HepG2 (cell line): ENCODE measurements at regions not wholly inside any gene's neighbourhood (a gene's known extent, or its start where the extent isn't known, plus 50 kb on each side); places are given as distances from the start of the nearest gene placed in this dataset.

Source experiments
- CEBPG ChIP-seq: IDR thresholded peaks from 2 replicates; pipeline ENCODE4 v1.6.1; 2016
- CREB3 ChIP-seq: sonication (generic); formaldehyde crosslinking; IDR thresholded peaks from 2 replicates; pipeline ENCODE4 v1.5.0; 2020; ENCODE audit warnings: missing genetic modification reagents
- HMG20B ChIP-seq: conservative IDR thresholded peaks from 2 replicates; pipeline ENCODE4 v1.6.1; 2016; ENCODE audit warnings: missing genetic modification reagents, missing compliant biosample characterization
- KDM5A ChIP-seq: fragments of 200-600 bp; sonication (generic); IDR thresholded peaks from 2 replicates; pipeline ENCODE4 v1.7.0; 2018; ENCODE audit warnings: antibody characterized with exemption, mild to moderate bottlenecking, low read length, borderline replicate concordance
- STAT6 ChIP-seq: sonication (generic); formaldehyde crosslinking; IDR thresholded peaks from 2 replicates; pipeline ENCODE4 v1.4.0; 2020; ENCODE audit warnings: missing genetic modification reagents, mild to moderate bottlenecking, borderline replicate concordance
- THAP8 ChIP-seq: sonication (generic); formaldehyde crosslinking; IDR thresholded peaks from 2 replicates; pipeline ENCODE4 v1.5.1; 2020; ENCODE audit warnings: missing genetic modification reagents, mild to moderate bottlenecking, borderline replicate concordance
- YEATS2 ChIP-seq: sonication (generic); formaldehyde crosslinking; IDR thresholded peaks from 2 replicates; pipeline ENCODE4 v1.4.0; 2020; ENCODE audit warnings: missing genetic modification reagents, borderline replicate concordance
- YY1 ChIP-seq: IDR thresholded peaks from 2 replicates; pipeline ENCODE4 v1.6.1; 2011; ENCODE audit warnings: low read length, low read depth, moderate library complexity, mild to moderate bottlenecking; ENCODE audit not compliant: insufficient read depth, insufficient replicate concordance
- ZBTB20 ChIP-seq: sonication (generic); formaldehyde crosslinking; IDR thresholded peaks from 2 replicates; pipeline ENCODE4 v1.8.1; 2023; ENCODE audit warnings: missing genetic modification reagents, low read depth, mild to moderate bottlenecking, borderline replicate concordance
- ZNF17 ChIP-seq: sonication (generic); formaldehyde crosslinking; IDR thresholded peaks from 2 replicates; pipeline ENCODE4 v1.5.0; 2020; ENCODE audit warnings: mild to moderate bottlenecking, missing genetic modification reagents
- ZNF318 ChIP-seq: sonication (generic); formaldehyde crosslinking; IDR thresholded peaks from 2 replicates; pipeline ENCODE4 v1.4.0; 2020; ENCODE audit warnings: mild to moderate bottlenecking, missing genetic modification reagents
- ZNF329 ChIP-seq: sonication (generic); formaldehyde crosslinking; IDR thresholded peaks from 2 replicates; pipeline ENCODE4 v1.9.0; 2021; ENCODE audit warnings: low read depth, mild to moderate bottlenecking, missing genetic modification reagents
- ZNF580 ChIP-seq: IDR thresholded peaks from 2 replicates; pipeline ENCODE4 v1.6.1; 2016; ENCODE audit warnings: low read depth, borderline replicate concordance
- ZNF777 ChIP-seq: sonication (generic); formaldehyde crosslinking; IDR thresholded peaks from 2 replicates; pipeline ENCODE4 v1.4.0; 2020; ENCODE audit warnings: missing genetic modification reagents

GRCh38 chr3:13254028-13254951 lies 165.8 kb downstream of the NUP210 start (continued):
- TF ChIP-seq ZNF318 (CRISPR knock-in tag) (0 out of 2 replicates have a peak, but pooled peaks have one; percentile 14), THAP8 (CRISPR knock-in tag) (no peak), ZNF580 (CRISPR knock-in tag) (no peak), ZBTB20 (no peak), YY1 (no peak), ZNF17 (CRISPR knock-in tag) (no peak), CEBPG (peak; percentile 48; the same call in 1 of the 2 replicates), YEATS2 (no peak), HMG20B (CRISPR knock-in tag) (0 out of 2 replicates have a peak, but pooled peaks have one; percentile 16), CREB3 (CRISPR knock-in tag) (no peak), STAT6 (CRISPR knock-in tag) (no peak), ZNF329 (CRISPR knock-in tag) (0 out of 2 replicates have a peak, but pooled peaks have one; percentile 46), KDM5A (no peak), ZNF777 (CRISPR knock-in tag) (no peak)
